ENCODE measurements at regions not wholly inside any gene's neighbourhood (a gene's known extent, or its start where the extent isn't known, plus 50 kb on each side); places are given as distances from the start of the nearest gene placed in this dataset.

- DNase-seq (ENCODE audit: low read depth), result no peak
Observed at GRCh38 chr22:49286181-49286760, 541.4 kb downstream of the BRD1 start.

- DNase-seq (ENCODE audit: low read depth), result no peak
Observed at GRCh38 chr22:49284931-49285330, 542.7 kb downstream of the BRD1 start.

- DNase-seq (ENCODE audit: low read depth), result no peak
Observed at GRCh38 chr22:49284056-49284784, 543.5 kb downstream of the BRD1 start.

GRCh38 chr22:49282596-49282995 lies 545.1 kb downstream of the BRD1 start:
- DNase-seq (ENCODE audit: low read depth), result no peak

GRCh38 chr22:49281467-49282340 lies 546.0 kb downstream of the BRD1 start:
- DNase-seq (ENCODE audit: low read depth), result no peak

- DNase-seq (ENCODE audit: low read depth), result no peak
Observed at GRCh38 chr22:49278340-49278739, 549.3 kb downstream of the BRD1 start.

- no peak for DNase-seq (ENCODE audit: low read depth)
Observed at GRCh38 chr22:49276567-49276966, 551.1 kb downstream of the BRD1 start.

GRCh38 chr22:49274754-49275380 lies 552.8 kb downstream of the BRD1 start:
- DNase-seq (ENCODE audit: low read depth), result no peak

GRCh38 chr22:49272546-49273125 lies 555.0 kb downstream of the BRD1 start:
- DNase-seq (ENCODE audit: low read depth), result no peak

GRCh38 chr22:49271831-49272230 lies 555.8 kb downstream of the BRD1 start:
- DNase-seq (ENCODE audit: low read depth), result no peak

- no peak for DNase-seq (ENCODE audit: low read depth)
Observed at GRCh38 chr22:49271369-49271727, 556.3 kb downstream of the BRD1 start.

GRCh38 chr22:49270595-49271368 lies 556.9 kb downstream of the BRD1 start:
- DNase-seq (ENCODE audit: low read depth), result no peak

GRCh38 chr22:49269928-49270327 lies 557.7 kb downstream of the BRD1 start:
- DNase-seq (ENCODE audit: low read depth), result no peak

- no peak for DNase-seq (ENCODE audit: low read depth)
Observed at GRCh38 chr22:49269371-49269770, 558.3 kb downstream of the BRD1 start.

- DNase-seq (ENCODE audit: low read depth), result no peak
Observed at GRCh38 chr22:49268924-49269323, 558.7 kb downstream of the BRD1 start.

GRCh38 chr22:49267996-49268395 lies 559.7 kb downstream of the BRD1 start:
- DNase-seq (ENCODE audit: low read depth), result no peak

- DNase-seq (ENCODE audit: low read depth), result no peak
Observed at GRCh38 chr22:49266561-49267519, 560.8 kb downstream of the BRD1 start.

- no peak for DNase-seq (ENCODE audit: low read depth)
Observed at GRCh38 chr22:49264696-49265095, 563.0 kb downstream of the BRD1 start.

GRCh38 chr22:49263101-49263500 lies 564.6 kb downstream of the BRD1 start:
- DNase-seq (ENCODE audit: low read depth), result no peak

GRCh38 chr22:49262167-49262566 lies 565.5 kb downstream of the BRD1 start:
- DNase-seq (ENCODE audit: low read depth), result no peak

Data from non-pigmented ciliary epithelial cell (primary cell).